ENCODE measurements at regions not wholly inside any gene's neighbourhood (a gene's known extent, or its start where the extent isn't known, plus 50 kb on each side); places are given as distances from the start of the nearest gene placed in this dataset.

DNA sequence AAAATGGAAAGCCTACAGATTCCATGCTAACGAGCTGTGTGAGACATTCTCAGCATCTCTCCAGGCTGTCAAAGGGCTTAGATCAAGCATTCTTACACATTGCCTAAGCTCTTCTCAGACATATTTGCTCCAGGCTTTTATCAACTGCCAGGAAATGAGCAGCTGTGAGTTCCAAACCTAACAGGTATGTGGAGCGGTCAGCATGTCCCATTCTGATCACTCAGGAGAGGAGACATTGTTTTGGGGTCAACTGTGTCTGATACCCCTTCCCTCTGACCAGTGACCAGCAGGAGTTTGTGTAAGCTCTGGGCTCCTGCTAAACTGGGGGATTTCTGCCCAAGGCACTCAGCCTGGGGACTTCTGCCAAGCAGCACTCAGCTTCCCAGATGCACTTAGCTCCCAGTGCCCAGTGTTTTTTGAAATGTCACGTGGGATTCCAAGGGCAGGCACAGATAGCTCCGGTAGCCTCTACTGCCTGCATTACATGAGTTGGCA is 229.1 kb downstream of the SEC61B start:
- peaks cover 0 to 4% (median 0%) of the 10 kb centered on the region in 3 donors for H3K27me3 ChIP-seq
- intact Hi-C loops (cut with DNase I; ENCODE audit: low total_unique reads), result no loop called here
- peaks cover 0 to 10% (median 0%) of the 10 kb centered on the region in 4 donors for H3K4me1 ChIP-seq
- no peak overlapping the region for H3K4me3 ChIP-seq
- no peaks in the 10 kb centered on the region for H3K9me3 ChIP-seq
- no peak overlapping the region for H3K27ac ChIP-seq
- TF ChIP-seq, protein P1, sequence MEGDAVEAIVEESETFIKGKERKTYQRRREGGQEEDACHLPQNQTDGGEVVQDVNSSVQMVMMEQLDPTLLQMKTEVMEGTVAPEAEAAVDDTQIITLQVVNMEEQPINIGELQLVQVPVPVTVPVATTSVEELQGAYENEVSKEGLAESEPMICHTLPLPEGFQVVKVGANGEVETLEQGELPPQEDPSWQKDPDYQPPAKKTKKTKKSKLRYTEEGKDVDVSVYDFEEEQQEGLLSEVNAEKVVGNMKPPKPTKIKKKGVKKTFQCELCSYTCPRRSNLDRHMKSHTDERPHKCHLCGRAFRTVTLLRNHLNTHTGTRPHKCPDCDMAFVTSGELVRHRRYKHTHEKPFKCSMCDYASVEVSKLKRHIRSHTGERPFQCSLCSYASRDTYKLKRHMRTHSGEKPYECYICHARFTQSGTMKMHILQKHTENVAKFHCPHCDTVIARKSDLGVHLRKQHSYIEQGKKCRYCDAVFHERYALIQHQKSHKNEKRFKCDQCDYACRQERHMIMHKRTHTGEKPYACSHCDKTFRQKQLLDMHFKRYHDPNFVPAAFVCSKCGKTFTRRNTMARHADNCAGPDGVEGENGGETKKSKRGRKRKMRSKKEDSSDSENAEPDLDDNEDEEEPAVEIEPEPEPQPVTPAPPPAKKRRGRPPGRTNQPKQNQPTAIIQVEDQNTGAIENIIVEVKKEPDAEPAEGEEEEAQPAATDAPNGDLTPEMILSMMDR (IDR thresholded peaks at IDR 0.05), result no peak
- TF ChIP-seq EP300 (IDR thresholded peaks at IDR 0.05) (no peak), POLR2A (IDR thresholded peaks at IDR 0.05) (no peak), POLR2AphosphoS5 (IDR thresholded peaks at IDR 0.05) (no peak)
- no peaks in the 10 kb centered on the region for H3K36me3 ChIP-seq
- DNase-seq, result no peak
- 54 to 74% (median 57%) methylated on average over 4 of the region's 4 CpGs for WGBS, 5 donors

- no peaks in the 10 kb centered on the region for H3K27me3 ChIP-seq
- no peak for DNase-seq
- WGBS, 5 donors, result 51 to 65% (median 57%) methylated on average over 2 of the region's 2 CpGs
- H3K9me3 ChIP-seq, result no peaks in the 10 kb centered on the region
- no peaks in the 10 kb centered on the region for H3K36me3 ChIP-seq
- H3K4me3 ChIP-seq, result no peak overlapping the region
- intact Hi-C loops (cut with DNase I; ENCODE audit: low total_unique reads), result no loop called here
- TF ChIP-seq POLR2AphosphoS5 (IDR thresholded peaks at IDR 0.05), result no peak
- TF ChIP-seq POLR2A (IDR thresholded peaks at IDR 0.05), result no peak
- TF ChIP-seq EP300 (IDR thresholded peaks at IDR 0.05), result no peak
- TF ChIP-seq, protein P1 (IDR thresholded peaks at IDR 0.05), result no peak
- H3K4me1 ChIP-seq, result no peaks in the 10 kb centered on the region
- H3K27ac ChIP-seq, result no peak overlapping the region
Measured at GRCh38 chr9:99457406-99457805, 235.3 kb downstream of the SEC61B start.

DNA sequence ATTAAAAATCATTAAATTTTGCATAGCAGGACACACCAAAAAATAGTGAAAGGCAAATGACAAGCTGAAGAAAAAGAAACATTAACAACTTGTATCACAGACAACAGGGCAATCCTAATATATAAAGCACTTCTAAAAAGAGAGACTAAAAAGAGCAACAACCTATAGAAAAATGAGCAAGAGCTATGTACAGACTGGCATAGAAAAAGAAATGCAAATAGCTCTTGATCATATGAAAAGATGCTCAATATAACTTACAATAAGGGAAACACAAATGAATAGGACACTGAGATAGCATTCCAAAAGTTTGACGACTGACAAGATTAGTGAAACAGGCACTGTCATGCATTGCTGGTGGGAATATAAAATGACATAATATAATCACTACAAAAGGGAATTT is 235.9 kb downstream of the SEC61B start:
- no peak for TF ChIP-seq POLR2A (IDR thresholded peaks at IDR 0.05)
- TF ChIP-seq EP300 (IDR thresholded peaks at IDR 0.05), result no peak
- TF ChIP-seq, protein P1 (IDR thresholded peaks at IDR 0.05), result no peak
- TF ChIP-seq POLR2AphosphoS5 (IDR thresholded peaks at IDR 0.05), result no peak
- H3K4me1 ChIP-seq, result no peaks in the 10 kb centered on the region
- no peak for DNase-seq
- no peaks in the 10 kb centered on the region for H3K36me3 ChIP-seq
- intact Hi-C loops (cut with DNase I; ENCODE audit: low total_unique reads), result no loop called here
- H3K27ac ChIP-seq, result no peak overlapping the region
- 83 to 97% (median 89%) methylated on average over 1 of the region's 1 CpG for WGBS, 5 donors
- no peak overlapping the region for H3K4me3 ChIP-seq
- H3K27me3 ChIP-seq, result no peaks in the 10 kb centered on the region
- H3K9me3 ChIP-seq, result no peaks in the 10 kb centered on the region

DNA sequence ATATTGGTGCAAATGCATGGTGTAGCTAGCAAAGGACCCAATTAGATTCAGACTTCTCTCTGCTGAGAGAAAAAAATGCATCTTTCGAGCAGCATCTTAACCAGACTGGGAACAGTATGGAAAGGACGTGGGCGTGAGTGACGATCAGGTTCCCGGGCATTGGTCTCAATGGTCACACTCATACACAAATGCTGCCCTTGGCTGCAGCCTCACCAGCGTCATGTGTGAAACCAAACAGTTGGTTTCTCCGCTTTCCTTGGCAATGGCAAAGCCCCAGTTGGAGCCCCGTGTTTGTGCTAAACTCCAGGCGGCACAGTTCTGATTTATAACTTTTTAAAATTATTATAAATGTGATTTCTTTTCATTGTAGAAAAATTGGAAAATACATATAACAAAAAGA is 237.8 kb downstream of the SEC61B start:
- Histone ChIP-seq H3K27me3 (no peaks in the 10 kb centered on the region), H3K9me3 (no peaks in the 10 kb centered on the region)
- WGBS, 5 donors, result 86 to 93% (median 90%) methylated on average over 9 of the region's 9 CpGs

More for the DNA sequence above, 237.8 kb downstream of the SEC61B start:
- Histone ChIP-seq H3K4me3 (no peak overlapping the region), H3K4me1 (peaks cover 0 to 3% (median 0%) of the 10 kb centered on the region in 4 donors), H3K27ac (no peak overlapping the region), H3K36me3 (no peaks in the 10 kb centered on the region)
- TF ChIP-seq EP300 (IDR thresholded peaks at IDR 0.05), result no peak
- TF ChIP-seq, protein P1 (IDR thresholded peaks at IDR 0.05), result no peak
- intact Hi-C loops (cut with DNase I; ENCODE audit: low total_unique reads), result no loop called here
- no peak for DNase-seq
